ENCODE measurements at regions not wholly inside any gene's neighbourhood (a gene's known extent, or its start where the extent isn't known, plus 50 kb on each side); places are given as distances from the start of the nearest gene placed in this dataset.

DNA sequence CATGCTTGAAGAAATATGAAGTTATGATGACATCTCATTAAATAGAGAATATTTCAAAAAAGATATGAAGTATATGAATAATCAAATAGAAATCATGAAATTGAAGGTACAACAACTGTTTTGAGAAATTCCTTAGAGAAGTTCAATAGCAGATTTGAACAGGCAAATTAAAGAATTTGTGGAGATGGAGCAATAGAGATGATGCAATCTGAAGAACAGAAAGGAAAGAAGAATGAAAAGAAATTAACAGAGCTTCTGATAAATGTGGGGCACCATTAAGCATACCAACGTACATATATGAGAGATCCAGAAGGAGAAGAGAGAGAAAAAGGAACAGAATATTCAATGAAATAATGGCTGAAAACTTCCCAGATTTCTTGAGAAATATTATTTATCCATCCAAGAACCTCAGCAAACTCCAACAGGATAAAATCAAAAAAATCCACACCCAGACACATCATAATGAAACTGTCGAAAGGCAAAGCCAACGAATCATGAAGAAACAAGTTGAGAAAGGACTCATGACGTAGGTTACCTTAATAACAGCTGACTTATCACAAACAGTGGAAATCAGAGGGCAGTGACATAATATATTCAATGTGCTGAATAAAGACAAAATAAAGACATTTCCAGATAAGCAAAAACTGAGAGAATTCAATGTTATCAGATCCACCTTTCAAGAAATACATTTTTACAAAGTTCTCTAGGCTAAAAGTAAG lies 297.2 kb upstream of the TARS1 start:
- no peak overlapping the region for H3K4me3 ChIP-seq (ENCODE audit: low read depth, low read length)
- TF ChIP-seq, protein P1, sequence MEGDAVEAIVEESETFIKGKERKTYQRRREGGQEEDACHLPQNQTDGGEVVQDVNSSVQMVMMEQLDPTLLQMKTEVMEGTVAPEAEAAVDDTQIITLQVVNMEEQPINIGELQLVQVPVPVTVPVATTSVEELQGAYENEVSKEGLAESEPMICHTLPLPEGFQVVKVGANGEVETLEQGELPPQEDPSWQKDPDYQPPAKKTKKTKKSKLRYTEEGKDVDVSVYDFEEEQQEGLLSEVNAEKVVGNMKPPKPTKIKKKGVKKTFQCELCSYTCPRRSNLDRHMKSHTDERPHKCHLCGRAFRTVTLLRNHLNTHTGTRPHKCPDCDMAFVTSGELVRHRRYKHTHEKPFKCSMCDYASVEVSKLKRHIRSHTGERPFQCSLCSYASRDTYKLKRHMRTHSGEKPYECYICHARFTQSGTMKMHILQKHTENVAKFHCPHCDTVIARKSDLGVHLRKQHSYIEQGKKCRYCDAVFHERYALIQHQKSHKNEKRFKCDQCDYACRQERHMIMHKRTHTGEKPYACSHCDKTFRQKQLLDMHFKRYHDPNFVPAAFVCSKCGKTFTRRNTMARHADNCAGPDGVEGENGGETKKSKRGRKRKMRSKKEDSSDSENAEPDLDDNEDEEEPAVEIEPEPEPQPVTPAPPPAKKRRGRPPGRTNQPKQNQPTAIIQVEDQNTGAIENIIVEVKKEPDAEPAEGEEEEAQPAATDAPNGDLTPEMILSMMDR (IDR thresholded peaks at IDR 0.05; ENCODE audit: low read depth, low read length): no peak

DNA sequence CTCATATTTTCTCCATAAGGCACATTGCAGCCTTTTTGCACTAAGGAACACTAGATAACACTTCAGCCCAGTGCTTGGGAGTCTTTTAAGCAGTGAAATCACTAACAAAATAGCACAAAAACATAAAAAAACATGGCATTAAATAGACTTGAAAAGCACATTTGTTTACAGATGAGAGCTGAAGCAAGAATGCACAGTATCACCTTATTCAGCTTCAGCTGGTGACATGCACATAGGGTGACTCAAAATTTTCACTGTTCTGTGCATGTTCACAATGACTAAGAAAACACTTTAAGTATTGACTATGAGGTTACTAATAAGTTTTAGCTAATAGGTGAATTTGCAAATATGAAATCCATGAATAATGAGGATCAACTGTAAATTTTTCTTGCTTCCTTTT lies 293.9 kb upstream of the TARS1 start:
- H3K4me3 ChIP-seq (ENCODE audit: low read depth, low read length): no peak overlapping the region
- TF ChIP-seq, protein P1 (IDR thresholded peaks at IDR 0.05; ENCODE audit: low read depth, low read length): no peak

DNA sequence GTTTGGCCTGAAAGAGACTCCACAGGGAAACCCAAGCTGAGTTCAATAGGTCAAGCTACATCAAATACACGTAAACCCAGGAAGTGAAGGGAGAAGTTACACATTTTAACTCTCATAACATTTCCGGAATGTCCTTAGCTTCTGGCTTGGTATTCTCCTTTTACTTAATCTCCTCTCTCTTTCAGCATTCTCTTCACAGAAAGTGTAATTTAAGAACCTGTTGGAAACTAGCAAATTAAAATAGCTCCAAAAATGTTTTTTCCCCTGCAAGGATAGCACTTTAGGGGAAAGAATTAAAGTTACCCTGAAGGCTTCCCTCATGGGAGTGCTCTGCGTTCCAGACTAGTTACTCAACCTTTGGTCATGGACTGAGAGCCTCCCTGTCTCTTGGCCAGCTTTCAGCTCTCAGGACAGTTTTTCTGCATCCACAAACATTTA lies 292.7 kb upstream of the TARS1 start:
- TF ChIP-seq, protein P1 (IDR thresholded peaks at IDR 0.05; ENCODE audit: low read depth, low read length): no peak
- H3K4me3 ChIP-seq (ENCODE audit: low read depth, low read length): peak overlapping the region; percentile 3; the same call in 1 of the 2 replicates

DNA sequence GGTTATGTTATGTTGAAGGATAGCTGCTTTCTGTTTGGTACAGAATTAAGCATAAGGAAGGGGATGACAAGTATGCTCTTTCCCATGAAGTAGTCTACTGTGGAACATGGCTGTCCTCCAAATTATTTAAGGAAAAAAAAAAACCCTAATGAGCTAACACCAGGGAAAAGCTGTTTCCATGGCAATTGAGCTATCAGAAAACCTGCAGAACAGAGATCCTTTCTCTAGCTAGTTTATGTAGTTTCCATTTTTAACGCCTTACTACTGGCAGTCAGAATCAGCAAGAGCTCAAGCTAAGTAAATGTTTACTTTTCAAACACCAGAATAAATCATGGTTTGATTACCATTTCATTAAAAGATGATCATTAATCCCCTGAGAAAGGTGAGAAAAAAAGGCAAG lies 287.4 kb upstream of the TARS1 start:
- TF ChIP-seq, protein P1 (IDR thresholded peaks at IDR 0.05; ENCODE audit: low read depth, low read length): no peak
- H3K4me3 ChIP-seq (ENCODE audit: low read depth, low read length): no peak overlapping the region

DNA sequence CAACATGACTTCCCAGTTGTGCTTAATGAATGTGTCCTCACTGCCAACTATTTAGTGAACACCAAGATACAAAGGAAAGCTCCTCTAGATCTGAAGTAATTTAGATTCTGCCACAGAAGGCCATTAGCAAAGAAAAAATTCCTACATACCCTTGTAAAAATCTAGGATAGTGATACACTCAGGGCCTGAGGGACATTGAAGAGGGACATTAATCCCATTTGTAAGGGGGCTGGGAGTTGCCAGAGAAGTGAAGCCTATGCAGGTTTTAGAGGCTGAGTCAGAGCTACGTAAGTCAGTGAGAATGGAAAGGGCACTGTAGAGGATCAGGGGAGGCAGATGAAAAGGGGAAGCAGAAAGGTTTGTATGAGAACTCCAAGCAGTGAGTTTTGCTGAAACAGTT lies 286.9 kb upstream of the TARS1 start:
- no peak overlapping the region for H3K4me3 ChIP-seq (ENCODE audit: low read depth, low read length)
- TF ChIP-seq, protein P1 (IDR thresholded peaks at IDR 0.05; ENCODE audit: low read depth, low read length): no peak

DNA sequence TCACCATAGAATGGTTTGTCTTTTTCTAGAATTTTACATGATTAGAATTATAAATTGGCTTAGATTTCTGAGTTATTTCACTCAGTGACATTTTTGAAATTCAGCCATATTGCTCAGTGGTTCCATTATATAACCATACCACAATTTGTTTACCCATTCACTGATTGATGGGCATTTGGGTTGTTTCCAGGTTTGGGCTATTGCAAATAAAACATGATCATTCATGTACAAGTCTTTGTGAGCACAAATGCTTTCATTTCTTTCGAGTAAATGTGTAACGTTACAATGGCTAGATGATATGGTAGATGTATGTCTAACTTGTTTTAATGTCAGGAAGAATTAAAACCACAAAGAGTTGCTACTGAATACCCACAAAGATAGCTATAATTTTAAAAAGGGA lies 279.9 kb upstream of the TARS1 start:
- no peak overlapping the region for H3K4me3 ChIP-seq (ENCODE audit: low read depth, low read length)
- TF ChIP-seq, protein P1 (IDR thresholded peaks at IDR 0.05; ENCODE audit: low read depth, low read length): no peak

DNA sequence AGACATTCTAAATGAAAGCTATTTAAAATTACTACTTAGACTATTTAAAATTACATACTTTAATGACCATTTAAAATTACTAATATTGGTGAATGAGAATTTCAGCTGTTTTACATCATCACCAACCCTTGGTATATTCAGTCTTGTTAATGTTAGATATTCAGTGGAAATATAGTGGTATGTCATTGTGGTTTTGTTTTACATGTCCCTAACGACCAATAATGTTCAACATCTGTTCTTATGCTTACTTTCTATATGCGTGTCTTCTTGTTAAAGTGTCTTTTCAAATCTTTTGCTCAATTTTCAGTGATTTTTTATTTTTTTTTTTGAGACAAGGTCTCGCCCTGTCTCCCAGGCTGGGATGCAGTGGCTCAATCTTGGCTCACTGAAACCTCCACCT lies 279.3 kb upstream of the TARS1 start:
- TF ChIP-seq, protein P1 (IDR thresholded peaks at IDR 0.05; ENCODE audit: low read depth, low read length): no peak

More for the DNA sequence above, 279.3 kb upstream of the TARS1 start:
- H3K4me3 ChIP-seq (ENCODE audit: low read depth, low read length): no peak overlapping the region
